ENCODE measurements at regions not wholly inside any gene's neighbourhood (a gene's known extent, or its start where the extent isn't known, plus 50 kb on each side); places are given as distances from the start of the nearest gene placed in this dataset.

GRCh38 chr13:90416938-90417337 lies 930.5 kb upstream of the MIR17HG start:
- no peaks in the 10 kb centered on the region for H3K27me3 ChIP-seq (ENCODE audit: control insufficient read depth in 4 of 4, insufficient read depth in 4 of 4, low read length in 3 of 4)
- H3K36me3 ChIP-seq (ENCODE audit: control insufficient read depth in 4 of 4, insufficient read depth in 3 of 4, low read depth in 1 of 4, low read length in 3 of 4), result no peaks in the 10 kb centered on the region
- H3K9ac ChIP-seq (ENCODE audit: low read depth in 1 of 2, low read length in 2 of 2), result no peak overlapping the region
- no peak overlapping the region for H3K4me3 ChIP-seq (ENCODE audit: low read depth in 1 of 3, low read length in 3 of 3)
- WGBS, result 66% methylated on average over 1 of the region's 1 CpG
- H3K9me3 ChIP-seq (ENCODE audit: control insufficient read depth in 4 of 4, low read length in 3 of 4), result no peaks in the 10 kb centered on the region
- no peak overlapping the region for H3K27ac ChIP-seq (ENCODE audit: low read depth in 1 of 2, low read length in 2 of 2)
- no peak for TF ChIP-seq HNF4A (conservative IDR thresholded peaks at IDR 0.05)
- DNase-seq (ENCODE audit: low spot score), result no peak
- no peaks in the 10 kb centered on the region for H3K4me1 ChIP-seq (ENCODE audit: control insufficient read depth in 4 of 4, insufficient read depth in 4 of 4, low read length in 3 of 4)

GRCh38 chr13:90420683-90421082 lies 926.8 kb upstream of the MIR17HG start:
- Histone ChIP-seq H3K9ac (ENCODE audit: low read depth in 1 of 2, low read length in 2 of 2) (no peak overlapping the region), H3K36me3 (ENCODE audit: control insufficient read depth in 4 of 4, insufficient read depth in 3 of 4, low read depth in 1 of 4, low read length in 3 of 4) (no peaks in the 10 kb centered on the region), H3K4me3 (ENCODE audit: low read depth in 1 of 3, low read length in 3 of 3) (no peak overlapping the region), H3K4me1 (ENCODE audit: control insufficient read depth in 4 of 4, insufficient read depth in 4 of 4, low read length in 3 of 4) (no peaks in the 10 kb centered on the region), H3K9me3 (ENCODE audit: control insufficient read depth in 4 of 4, low read length in 3 of 4) (no peaks in the 10 kb centered on the region), H3K27ac (ENCODE audit: low read depth in 1 of 2, low read length in 2 of 2) (no peak overlapping the region), H3K27me3 (ENCODE audit: control insufficient read depth in 4 of 4, insufficient read depth in 4 of 4, low read length in 3 of 4) (no peaks in the 10 kb centered on the region)
- no peak for DNase-seq (ENCODE audit: low spot score)
- 85% methylated on average over 2 of the region's 2 CpGs for WGBS
- peak in 1 of 2 donors; percentile 8 for TF ChIP-seq RAD21 (IDR thresholded peaks at IDR 0.05)
- no peak for TF ChIP-seq JUND (IDR thresholded peaks at IDR 0.05)

GRCh38 chr13:90427322-90428272 lies 919.9 kb upstream of the MIR17HG start:
- Histone ChIP-seq H3K9me3 (ENCODE audit: control insufficient read depth in 4 of 4, low read length in 3 of 4) (no peaks in the 10 kb centered on the region), H3K27me3 (ENCODE audit: control insufficient read depth in 4 of 4, insufficient read depth in 4 of 4, low read length in 3 of 4) (no peaks in the 10 kb centered on the region), H3K4me3 (ENCODE audit: low read depth in 1 of 3, low read length in 3 of 3) (no peak overlapping the region), H3K36me3 (ENCODE audit: control insufficient read depth in 4 of 4, insufficient read depth in 3 of 4, low read depth in 1 of 4, low read length in 3 of 4) (no peaks in the 10 kb centered on the region), H3K9ac (ENCODE audit: low read depth in 1 of 2, low read length in 2 of 2) (no peak overlapping the region), H3K4me1 (ENCODE audit: control insufficient read depth in 4 of 4, insufficient read depth in 4 of 4, low read length in 3 of 4) (no peaks in the 10 kb centered on the region), H3K27ac (ENCODE audit: low read depth in 1 of 2, low read length in 2 of 2) (no peak overlapping the region)
- TF ChIP-seq ATF3 (IDR thresholded peaks at IDR 0.05) (no peak), RAD21 (IDR thresholded peaks at IDR 0.05) (no peak), RXRA (IDR thresholded peaks at IDR 0.05) (no peak), YY1 (IDR thresholded peaks at IDR 0.05) (no peak), CTCF (IDR thresholded peaks at IDR 0.05; ENCODE audit: low read depth, low read length, missing input control) (no peak), ZBTB33 (IDR thresholded peaks at IDR 0.05) (no peak), EGR1 (IDR thresholded peaks at IDR 0.05; ENCODE audit: low read depth in 2 of 2) (no peak), REST (IDR thresholded peaks at IDR 0.05) (no peak), TAF1 (conservative IDR thresholded peaks at IDR 0.05) (no peak), MAX (IDR thresholded peaks at IDR 0.05) (no peak), GABPA (IDR thresholded peaks at IDR 0.05 in 1 of 2, conservative IDR thresholded peaks at IDR 0.05 in 1 of 2) (no peak)
- WGBS, result 43% methylated on average over 8 of the region's 8 CpGs
- DNase-seq (ENCODE audit: low spot score), result no peak

All from liver (tissue), 8 donors.